OCI-LY3 (cell line): ENCODE measurements at regions not wholly inside any gene's neighbourhood (a gene's known extent, or its start where the extent isn't known, plus 50 kb on each side); places are given as distances from the start of the nearest gene placed in this dataset.

Experiments
- EZH2phosphoT487 ChIP-seq: fragments of 200-600 bp; shearing (Covaris generic); IDR thresholded peaks from 2 replicates; pipeline ENCODE4 v1.6.1; 2018; ENCODE audit warnings: antibody characterized with exemption, mixed run types, low read depth
- TF ChIP-seq, protein P1 (sequence below): fragments of 200-600, 300-600 bp; sonication (generic); IDR thresholded peaks from 2 replicates; pipeline ENCODE4 v1.5.1; 2014; ENCODE audit warnings: antibody characterized with exemption, low read length, low read depth

DNA sequence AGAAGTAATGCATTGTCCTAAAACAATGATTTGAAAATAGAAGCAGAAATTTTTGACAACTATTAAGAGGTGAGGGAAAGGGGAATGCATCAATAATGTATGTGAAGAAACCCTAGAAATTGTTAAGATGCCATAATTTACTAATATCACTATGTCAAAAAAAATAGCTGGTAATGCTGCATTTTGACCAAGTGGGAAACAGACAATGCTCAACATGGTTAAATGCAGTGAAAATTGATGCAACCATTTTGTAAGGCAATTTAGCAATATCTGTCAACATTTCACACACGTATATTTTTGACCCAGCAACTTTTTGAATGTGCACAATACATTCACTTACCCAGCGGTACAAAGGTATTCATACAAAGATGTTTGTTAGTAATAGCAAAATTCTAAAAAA lies 381.6 kb downstream of the CDH11 start:
- TF ChIP-seq, protein P1, sequence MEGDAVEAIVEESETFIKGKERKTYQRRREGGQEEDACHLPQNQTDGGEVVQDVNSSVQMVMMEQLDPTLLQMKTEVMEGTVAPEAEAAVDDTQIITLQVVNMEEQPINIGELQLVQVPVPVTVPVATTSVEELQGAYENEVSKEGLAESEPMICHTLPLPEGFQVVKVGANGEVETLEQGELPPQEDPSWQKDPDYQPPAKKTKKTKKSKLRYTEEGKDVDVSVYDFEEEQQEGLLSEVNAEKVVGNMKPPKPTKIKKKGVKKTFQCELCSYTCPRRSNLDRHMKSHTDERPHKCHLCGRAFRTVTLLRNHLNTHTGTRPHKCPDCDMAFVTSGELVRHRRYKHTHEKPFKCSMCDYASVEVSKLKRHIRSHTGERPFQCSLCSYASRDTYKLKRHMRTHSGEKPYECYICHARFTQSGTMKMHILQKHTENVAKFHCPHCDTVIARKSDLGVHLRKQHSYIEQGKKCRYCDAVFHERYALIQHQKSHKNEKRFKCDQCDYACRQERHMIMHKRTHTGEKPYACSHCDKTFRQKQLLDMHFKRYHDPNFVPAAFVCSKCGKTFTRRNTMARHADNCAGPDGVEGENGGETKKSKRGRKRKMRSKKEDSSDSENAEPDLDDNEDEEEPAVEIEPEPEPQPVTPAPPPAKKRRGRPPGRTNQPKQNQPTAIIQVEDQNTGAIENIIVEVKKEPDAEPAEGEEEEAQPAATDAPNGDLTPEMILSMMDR: no peak
- no peak for TF ChIP-seq EZH2phosphoT487
